Loucy (cell line): ENCODE measurements at regions not wholly inside any gene's neighbourhood (a gene's known extent, or its start where the extent isn't known, plus 50 kb on each side); places are given as distances from the start of the nearest gene placed in this dataset.

Experiments
- EZH2phosphoT487 ChIP-seq: fragments of 200-600 bp; IDR thresholded peaks from 2 replicates; pipeline ENCODE4 v1.6.1; 2018; ENCODE audit warnings: antibody characterized with exemption, mild to moderate bottlenecking, moderate library complexity, borderline replicate concordance
- TF ChIP-seq, protein P1 (sequence below): fragments of 200-600 bp; sonication (generic); conservative IDR thresholded peaks from 2 replicates; pipeline ENCODE4 v1.5.1; 2014; ENCODE audit warnings: mild to moderate bottlenecking, antibody characterized with exemption, low read length

DNA sequence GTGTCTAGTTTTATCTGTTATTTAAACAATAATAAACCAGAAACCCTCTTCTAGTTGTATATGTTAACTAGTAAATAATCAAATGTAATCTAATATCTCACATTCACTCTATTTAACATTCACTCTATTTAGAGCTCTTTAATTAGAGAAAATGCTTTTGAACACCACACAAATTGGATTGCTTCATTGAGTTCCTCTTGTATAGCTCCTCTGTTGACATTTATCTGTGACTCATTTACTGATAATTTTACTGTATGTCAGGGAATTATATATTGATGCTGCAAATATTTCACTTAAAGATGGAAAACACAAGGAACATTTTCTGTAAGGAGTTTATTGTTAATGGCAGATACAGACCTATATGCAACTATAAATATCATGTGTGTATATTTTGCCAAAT is 594.6 kb downstream of the COL12A1 start:
- TF ChIP-seq, protein P1, sequence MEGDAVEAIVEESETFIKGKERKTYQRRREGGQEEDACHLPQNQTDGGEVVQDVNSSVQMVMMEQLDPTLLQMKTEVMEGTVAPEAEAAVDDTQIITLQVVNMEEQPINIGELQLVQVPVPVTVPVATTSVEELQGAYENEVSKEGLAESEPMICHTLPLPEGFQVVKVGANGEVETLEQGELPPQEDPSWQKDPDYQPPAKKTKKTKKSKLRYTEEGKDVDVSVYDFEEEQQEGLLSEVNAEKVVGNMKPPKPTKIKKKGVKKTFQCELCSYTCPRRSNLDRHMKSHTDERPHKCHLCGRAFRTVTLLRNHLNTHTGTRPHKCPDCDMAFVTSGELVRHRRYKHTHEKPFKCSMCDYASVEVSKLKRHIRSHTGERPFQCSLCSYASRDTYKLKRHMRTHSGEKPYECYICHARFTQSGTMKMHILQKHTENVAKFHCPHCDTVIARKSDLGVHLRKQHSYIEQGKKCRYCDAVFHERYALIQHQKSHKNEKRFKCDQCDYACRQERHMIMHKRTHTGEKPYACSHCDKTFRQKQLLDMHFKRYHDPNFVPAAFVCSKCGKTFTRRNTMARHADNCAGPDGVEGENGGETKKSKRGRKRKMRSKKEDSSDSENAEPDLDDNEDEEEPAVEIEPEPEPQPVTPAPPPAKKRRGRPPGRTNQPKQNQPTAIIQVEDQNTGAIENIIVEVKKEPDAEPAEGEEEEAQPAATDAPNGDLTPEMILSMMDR, result no peak
- no peak for TF ChIP-seq EZH2phosphoT487
